ENCODE measurements at regions not wholly inside any gene's neighbourhood (a gene's known extent, or its start where the extent isn't known, plus 50 kb on each side); places are given as distances from the start of the nearest gene placed in this dataset.

- Histone ChIP-seq H3K36me3 (ENCODE audit: control insufficient read depth, insufficient read depth, low read length) (no peaks in the 10 kb centered on the region), H3K27me3 (ENCODE audit: control insufficient read depth, insufficient read depth, low read length) (no peaks in the 10 kb centered on the region), H3K4me2 (ENCODE audit: extremely low read depth, insufficient read depth, low read length) (no peak overlapping the region), H3K27ac (ENCODE audit: insufficient read depth, low read length) (no peak overlapping the region), H3K9ac (ENCODE audit: insufficient read depth, low read length) (no peak overlapping the region), H3K79me2 (ENCODE audit: control insufficient read depth, insufficient read depth, low read length) (no peaks in the 10 kb centered on the region), H3K4me1 (ENCODE audit: control insufficient read depth, extremely low read depth, insufficient read depth, low read length) (no peaks in the 10 kb centered on the region), H3K4me3 (replicated peaks in 1 of 4; ENCODE audit: control extremely low read depth in 1 of 4, insufficient read depth in 1 of 4, low read depth in 3 of 4, low read length in 4 of 4) (no peak overlapping the region), H4K20me1 (ENCODE audit: control insufficient read depth, extremely low read depth, insufficient read depth, low read length) (no peaks in the 10 kb centered on the region), H2AFZ (ENCODE audit: low read length) (no peak overlapping the region), H3K9me3 (ENCODE audit: control insufficient read depth, insufficient read depth, low read depth, low read length) (no peaks in the 10 kb centered on the region)
- no peak for TF ChIP-seq EZH2 (IDR thresholded peaks at IDR 0.05; ENCODE audit: low read length, missing control alignments)
- no peak for TF ChIP-seq CTCF (conservative IDR thresholded peaks at IDR 0.05 in 1 of 2, IDR thresholded peaks at IDR 0.05 in 1 of 2; ENCODE audit: low read depth in 1 of 2, low read length in 2 of 2)
- DNase-seq (ENCODE audit: low read depth in 2 of 2) = no peak
Measured at GRCh38 chr11:16484434-16484833, 128.1 kb upstream of the SOX6 start.

GRCh38 chr11:16474659-16475058 lies 118.3 kb upstream of the SOX6 start:
- Histone ChIP-seq H3K9ac (ENCODE audit: insufficient read depth, low read length) (no peak overlapping the region), H2AFZ (ENCODE audit: low read length) (no peak overlapping the region), H3K4me2 (ENCODE audit: extremely low read depth, insufficient read depth, low read length) (no peak overlapping the region), H3K4me3 (replicated peaks in 1 of 4; ENCODE audit: control extremely low read depth in 1 of 4, insufficient read depth in 1 of 4, low read depth in 3 of 4, low read length in 4 of 4) (no peak overlapping the region), H4K20me1 (ENCODE audit: control insufficient read depth, extremely low read depth, insufficient read depth, low read length) (no peaks in the 10 kb centered on the region), H3K27ac (ENCODE audit: insufficient read depth, low read length) (no peak overlapping the region), H3K27me3 (ENCODE audit: control insufficient read depth, insufficient read depth, low read length) (no peaks in the 10 kb centered on the region), H3K9me3 (ENCODE audit: control insufficient read depth, insufficient read depth, low read depth, low read length) (no peaks in the 10 kb centered on the region), H3K4me1 (ENCODE audit: control insufficient read depth, extremely low read depth, insufficient read depth, low read length) (no peaks in the 10 kb centered on the region), H3K79me2 (ENCODE audit: control insufficient read depth, insufficient read depth, low read length) (no peaks in the 10 kb centered on the region), H3K36me3 (ENCODE audit: control insufficient read depth, insufficient read depth, low read length) (no peaks in the 10 kb centered on the region)
- DNase-seq (ENCODE audit: low read depth in 2 of 2) = no peak
- TF ChIP-seq CTCF (conservative IDR thresholded peaks at IDR 0.05 in 1 of 2, IDR thresholded peaks at IDR 0.05 in 1 of 2; ENCODE audit: low read depth in 1 of 2, low read length in 2 of 2) (no peak), EZH2 (IDR thresholded peaks at IDR 0.05; ENCODE audit: low read length, missing control alignments) (no peak)

GRCh38 chr11:16469968-16470367 lies 113.6 kb upstream of the SOX6 start:
- Histone ChIP-seq H4K20me1 (ENCODE audit: control insufficient read depth, extremely low read depth, insufficient read depth, low read length) (no peaks in the 10 kb centered on the region), H3K36me3 (ENCODE audit: control insufficient read depth, insufficient read depth, low read length) (no peaks in the 10 kb centered on the region), H2AFZ (ENCODE audit: low read length) (no peak overlapping the region), H3K9ac (ENCODE audit: insufficient read depth, low read length) (no peak overlapping the region), H3K4me3 (replicated peaks in 1 of 4; ENCODE audit: control extremely low read depth in 1 of 4, insufficient read depth in 1 of 4, low read depth in 3 of 4, low read length in 4 of 4) (no peak overlapping the region), H3K9me3 (ENCODE audit: control insufficient read depth, insufficient read depth, low read depth, low read length) (no peaks in the 10 kb centered on the region), H3K27ac (ENCODE audit: insufficient read depth, low read length) (no peak overlapping the region), H3K79me2 (ENCODE audit: control insufficient read depth, insufficient read depth, low read length) (no peaks in the 10 kb centered on the region), H3K4me2 (ENCODE audit: extremely low read depth, insufficient read depth, low read length) (no peak overlapping the region), H3K27me3 (ENCODE audit: control insufficient read depth, insufficient read depth, low read length) (no peaks in the 10 kb centered on the region), H3K4me1 (ENCODE audit: control insufficient read depth, extremely low read depth, insufficient read depth, low read length) (no peaks in the 10 kb centered on the region)
- no peak for DNase-seq (ENCODE audit: low read depth in 2 of 2)
- no peak for TF ChIP-seq EZH2 (IDR thresholded peaks at IDR 0.05; ENCODE audit: low read length, missing control alignments)
- TF ChIP-seq CTCF (conservative IDR thresholded peaks at IDR 0.05 in 1 of 2, IDR thresholded peaks at IDR 0.05 in 1 of 2; ENCODE audit: low read depth in 1 of 2, low read length in 2 of 2) = no peak

All from fibroblast of lung (primary cell).